ENCODE measurements at regions not wholly inside any gene's neighbourhood (a gene's known extent, or its start where the extent isn't known, plus 50 kb on each side); places are given as distances from the start of the nearest gene placed in this dataset.

- no peak for TF ChIP-seq MAX (IDR thresholded peaks at IDR 0.05)
- TF ChIP-seq TEAD4 (IDR thresholded peaks at IDR 0.05), result no peak
- TF ChIP-seq EP300 (IDR thresholded peaks at IDR 0.05; ENCODE audit: borderline replicate concordance), result no peak
- no peak for TF ChIP-seq TAF1 (IDR thresholded peaks at IDR 0.05; ENCODE audit: low read depth)
- TF ChIP-seq USF1 (IDR thresholded peaks at IDR 0.05), result no peak
- TF ChIP-seq EGR1 (IDR thresholded peaks at IDR 0.05), result no peak
- TF ChIP-seq RAD21 (IDR thresholded peaks at IDR 0.05; ENCODE audit: low read depth), result no peak
- TF ChIP-seq NFIC (IDR thresholded peaks at IDR 0.05), result no peak
- no peak for TF ChIP-seq CEBPB (IDR thresholded peaks at IDR 0.05)
Observed at GRCh38 chrX:147699061-147699460, 212.7 kb upstream of the FMR1 start.

- TF ChIP-seq FOXM1 (IDR thresholded peaks at IDR 0.05; ENCODE audit: borderline replicate concordance, low read depth) (no peak), NFIC (IDR thresholded peaks at IDR 0.05) (no peak), MAX (IDR thresholded peaks at IDR 0.05) (no peak), EGR1 (IDR thresholded peaks at IDR 0.05) (no peak), RAD21 (IDR thresholded peaks at IDR 0.05; ENCODE audit: low read depth) (no peak), TAF1 (IDR thresholded peaks at IDR 0.05; ENCODE audit: low read depth) (no peak), TCF12 (IDR thresholded peaks at IDR 0.05; ENCODE audit: low read depth) (no peak), CREB1 (IDR thresholded peaks at IDR 0.05; ENCODE audit: low read depth) (no peak)
Observed at GRCh38 chrX:147710301-147710700, 201.4 kb upstream of the FMR1 start.

- no peak for TF ChIP-seq RAD21 (IDR thresholded peaks at IDR 0.05; ENCODE audit: low read depth)
- TF ChIP-seq NFIC (IDR thresholded peaks at IDR 0.05), result no peak
- no peak for TF ChIP-seq TCF12 (IDR thresholded peaks at IDR 0.05; ENCODE audit: low read depth)
- TF ChIP-seq TEAD4 (IDR thresholded peaks at IDR 0.05), result no peak
- TF ChIP-seq MAX (IDR thresholded peaks at IDR 0.05), result no peak
- no peak for TF ChIP-seq FOXM1 (IDR thresholded peaks at IDR 0.05; ENCODE audit: borderline replicate concordance, low read depth)
- no peak for TF ChIP-seq YY1 (IDR thresholded peaks at IDR 0.05; ENCODE audit: low read depth)
- TF ChIP-seq REST (IDR thresholded peaks at IDR 0.05; ENCODE audit: low read depth), result no peak
- TF ChIP-seq TAF1 (IDR thresholded peaks at IDR 0.05; ENCODE audit: low read depth), result no peak
Observed at GRCh38 chrX:147733369-147733768, 178.3 kb upstream of the FMR1 start.

- TF ChIP-seq TCF12 (IDR thresholded peaks at IDR 0.05; ENCODE audit: low read depth) (no peak), TAF1 (IDR thresholded peaks at IDR 0.05; ENCODE audit: low read depth) (no peak), NFIC (IDR thresholded peaks at IDR 0.05) (no peak), MAX (IDR thresholded peaks at IDR 0.05) (no peak), REST (IDR thresholded peaks at IDR 0.05; ENCODE audit: low read depth) (no peak), YY1 (IDR thresholded peaks at IDR 0.05; ENCODE audit: low read depth) (no peak), EP300 (IDR thresholded peaks at IDR 0.05; ENCODE audit: borderline replicate concordance) (no peak), USF1 (IDR thresholded peaks at IDR 0.05) (no peak), TEAD4 (IDR thresholded peaks at IDR 0.05) (no peak), CEBPB (IDR thresholded peaks at IDR 0.05) (no peak), EGR1 (IDR thresholded peaks at IDR 0.05) (no peak), CREB1 (IDR thresholded peaks at IDR 0.05; ENCODE audit: low read depth) (no peak), RAD21 (IDR thresholded peaks at IDR 0.05; ENCODE audit: low read depth) (no peak), ZBTB7A (IDR thresholded peaks at IDR 0.05; ENCODE audit: low read depth) (no peak), FOXM1 (IDR thresholded peaks at IDR 0.05; ENCODE audit: borderline replicate concordance, low read depth) (no peak)
Observed at GRCh38 chrX:147735364-147735763, 176.4 kb upstream of the FMR1 start.

- TF ChIP-seq ZBTB7A (IDR thresholded peaks at IDR 0.05; ENCODE audit: low read depth) (no peak), EP300 (IDR thresholded peaks at IDR 0.05; ENCODE audit: borderline replicate concordance) (no peak), CEBPB (IDR thresholded peaks at IDR 0.05) (no peak), REST (IDR thresholded peaks at IDR 0.05; ENCODE audit: low read depth) (no peak), NFIC (IDR thresholded peaks at IDR 0.05) (no peak), RAD21 (IDR thresholded peaks at IDR 0.05; ENCODE audit: low read depth) (no peak), CREB1 (IDR thresholded peaks at IDR 0.05; ENCODE audit: low read depth) (no peak), TCF12 (IDR thresholded peaks at IDR 0.05; ENCODE audit: low read depth) (no peak), YY1 (IDR thresholded peaks at IDR 0.05; ENCODE audit: low read depth) (no peak), USF1 (IDR thresholded peaks at IDR 0.05) (no peak), TAF1 (IDR thresholded peaks at IDR 0.05; ENCODE audit: low read depth) (no peak), EGR1 (IDR thresholded peaks at IDR 0.05) (no peak)
Observed at GRCh38 chrX:147736045-147736444, 175.7 kb upstream of the FMR1 start.
